AML-193 (cell line): ENCODE measurements at regions not wholly inside any gene's neighbourhood (a gene's known extent, or its start where the extent isn't known, plus 50 kb on each side); places are given as distances from the start of the nearest gene placed in this dataset.

Experiments
- DNase-seq, 2 experiments: peaks; one replicate each; lab custom pipeline; 2025; lab: John Stamatoyannopoulos, UW

- no peak for DNase-seq
Observed at GRCh38 chr18:53817976-53818950, 406.2 kb downstream of the MBD2 start.

GRCh38 chr18:53800171-53800570 lies 424.3 kb downstream of the MBD2 start:
- DNase-seq: no peak

GRCh38 chr18:53799134-53799533 lies 425.3 kb downstream of the MBD2 start:
- DNase-seq: no peak

DNA sequence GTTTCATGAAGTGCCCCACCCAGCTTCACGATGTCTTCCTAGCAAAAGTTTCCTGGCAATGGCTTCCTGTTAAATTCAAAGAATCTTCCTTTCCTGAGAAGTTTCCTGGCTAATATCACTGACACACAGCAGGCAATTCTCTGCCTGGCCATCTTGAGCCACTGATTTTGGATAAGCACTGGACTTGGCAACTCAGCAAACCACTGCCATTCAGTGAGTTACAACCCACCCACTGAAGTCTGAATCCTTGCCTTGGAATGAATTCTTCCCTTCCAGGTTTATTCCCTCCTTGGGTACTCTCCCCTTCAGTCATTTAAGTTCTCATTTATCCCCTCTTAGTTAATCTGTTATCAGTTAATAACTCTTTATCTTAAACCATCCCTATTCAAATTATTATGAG lies 426.0 kb downstream of the MBD2 start:
- no peak for DNase-seq

- DNase-seq: no peak
Observed at GRCh38 chr18:53797998-53798495, 426.4 kb downstream of the MBD2 start.

- peak; percentile 20 to 25 for DNase-seq
Observed at GRCh38 chr18:53796040-53796729, 428.3 kb downstream of the MBD2 start.

DNA sequence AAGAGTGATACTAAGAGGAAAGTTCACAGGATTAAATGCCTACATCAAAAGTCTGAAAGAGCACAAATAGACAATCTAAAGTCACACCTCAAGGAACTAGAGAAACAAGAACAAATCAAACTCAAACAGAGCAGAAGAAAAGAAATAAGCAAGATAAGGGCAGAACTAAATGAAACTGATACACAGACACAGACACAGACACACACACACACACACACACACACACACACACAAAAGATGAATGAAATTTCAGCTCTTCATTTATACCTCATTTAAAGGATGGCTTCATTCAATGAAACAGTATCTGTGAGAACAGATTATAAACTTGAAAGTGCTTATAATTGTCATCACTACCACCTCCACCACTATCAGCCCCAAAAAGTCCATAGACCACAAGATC lies 428.9 kb downstream of the MBD2 start:
- no peak for DNase-seq

DNA sequence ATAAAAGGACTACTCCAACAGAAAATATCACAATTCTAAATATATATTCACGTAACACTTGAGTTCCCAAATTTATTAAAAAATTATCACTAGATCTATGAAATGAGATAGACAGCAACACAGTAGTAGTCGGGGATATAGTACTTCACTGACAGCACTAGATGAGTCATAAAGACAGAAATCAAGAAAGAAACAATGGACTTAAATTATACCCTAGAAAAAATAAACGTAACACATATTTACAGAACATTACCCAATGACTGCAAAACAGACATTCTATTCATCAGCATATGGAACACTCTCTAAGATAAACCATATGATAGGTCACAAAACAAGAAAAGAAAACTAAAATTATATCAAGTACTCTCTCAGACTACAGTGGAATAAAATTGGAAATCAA lies 429.4 kb downstream of the MBD2 start:
- DNase-seq: no peak

DNA sequence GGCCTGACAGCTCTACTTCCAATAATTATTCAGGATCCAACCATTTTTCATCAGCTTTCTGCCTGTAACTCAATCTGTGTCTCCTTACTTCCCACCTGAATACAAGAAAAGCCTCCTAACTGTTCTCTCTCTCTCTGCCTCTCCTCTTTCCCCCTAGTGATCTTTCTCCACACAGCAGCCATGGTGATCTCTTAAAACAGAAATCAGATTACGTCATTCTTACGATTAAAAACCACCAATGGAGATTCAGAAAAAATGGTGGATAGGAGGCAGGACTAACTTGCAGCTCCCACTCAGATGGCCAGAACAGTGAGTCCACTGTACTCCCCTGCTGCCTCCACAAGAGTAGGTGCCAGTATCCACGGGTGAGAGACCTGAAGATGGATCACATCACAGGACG lies 431.7 kb downstream of the MBD2 start:
- no peak for DNase-seq

- no peak for DNase-seq
Observed at GRCh38 chr18:53790786-53791185, 433.7 kb downstream of the MBD2 start.

GRCh38 chr18:53789376-53790247 lies 434.9 kb downstream of the MBD2 start:
- DNase-seq: no peak

DNA sequence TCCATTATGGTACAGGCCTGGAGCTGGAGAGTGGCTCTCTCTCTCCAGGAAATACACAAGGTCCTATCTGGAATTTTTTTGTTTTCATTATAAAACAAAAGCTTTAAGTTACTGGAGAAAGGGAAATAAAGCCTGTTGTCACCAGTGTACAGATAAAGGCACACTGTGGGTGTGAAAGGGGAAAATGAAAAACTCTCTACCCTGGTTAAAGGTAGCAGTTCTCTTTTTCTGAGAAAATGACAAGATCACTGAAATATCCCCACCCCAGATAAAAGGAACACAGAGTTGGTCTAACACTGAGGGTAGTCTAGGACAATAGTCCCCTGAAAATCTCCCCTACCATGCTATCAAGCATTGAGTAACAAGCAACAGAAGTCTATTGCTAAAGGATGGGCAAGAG lies 438.7 kb downstream of the MBD2 start:
- no peak for DNase-seq

GRCh38 chr18:53784253-53784652 lies 440.2 kb downstream of the MBD2 start:
- DNase-seq: no peak

GRCh38 chr18:53780666-53781065 lies 443.8 kb downstream of the MBD2 start:
- DNase-seq: no peak

DNA sequence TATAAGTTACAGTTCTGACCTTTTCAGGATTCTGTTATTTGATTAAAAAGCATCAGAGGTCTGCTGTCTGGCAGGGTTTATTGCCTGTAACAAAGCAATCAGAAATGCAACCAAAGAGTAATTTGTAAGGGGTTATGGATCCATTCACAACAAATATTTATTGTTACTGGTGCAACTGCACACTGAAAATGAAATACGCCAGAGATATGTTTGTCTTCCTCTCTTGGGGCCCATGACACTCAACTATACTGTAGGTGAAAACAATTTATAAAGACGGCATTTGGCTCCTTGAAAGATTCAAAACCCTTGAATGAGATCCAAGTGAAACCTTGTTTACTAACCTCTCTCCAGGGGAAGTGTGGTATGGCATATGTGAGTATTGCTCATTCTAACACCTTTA lies 452.2 kb downstream of the MBD2 start:
- no peak for DNase-seq

- DNase-seq: no peak
Observed at GRCh38 chr18:53771664-53772063, 452.8 kb downstream of the MBD2 start.

- no peak for DNase-seq
Observed at GRCh38 chr18:53765211-53765610, 459.3 kb downstream of the MBD2 start.

- DNase-seq: no peak
Observed at GRCh38 chr18:53764086-53764485, 460.4 kb downstream of the MBD2 start.

GRCh38 chr18:53757328-53757727 lies 467.1 kb downstream of the MBD2 start:
- no peak for DNase-seq

DNA sequence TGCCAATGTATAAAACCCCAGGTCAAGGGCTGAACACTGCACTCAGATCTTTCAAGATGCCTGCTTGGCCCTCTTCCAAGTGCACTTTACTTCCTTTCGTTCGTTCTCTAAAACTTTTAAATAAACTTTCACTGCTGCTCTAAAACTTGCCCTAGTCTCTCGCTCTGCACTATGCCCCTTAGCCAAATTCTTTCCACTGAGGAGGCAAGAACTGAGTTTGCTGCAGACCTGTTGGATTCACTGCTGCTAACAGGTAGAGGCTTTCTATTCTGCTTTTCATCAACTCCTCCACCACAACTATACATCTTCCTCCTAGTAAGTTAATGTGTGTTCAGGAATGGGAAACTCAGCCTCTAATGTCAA lies 467.9 kb downstream of the MBD2 start:
- DNase-seq: no peak

- DNase-seq: no peak
Observed at GRCh38 chr18:53755914-53756609, 468.4 kb downstream of the MBD2 start.

GRCh38 chr18:53754154-53754553 lies 470.3 kb downstream of the MBD2 start:
- DNase-seq: no peak
